Stomach (tissue), 4 donors: ENCODE measurements at regions not wholly inside any gene's neighbourhood (a gene's known extent, or its start where the extent isn't known, plus 50 kb on each side); places are given as distances from the start of the nearest gene placed in this dataset.

ENCODE experiments used
- POLR2A ChIP-seq, 4 donors: fragments of 450-650 bp; IDR thresholded peaks; one replicate each; pipeline ENCODE4 v1.6.1; 2016; ENCODE audit warnings: antibody characterized with exemption in 4 of 4, control low read depth in 2 of 4, mild to moderate bottlenecking in 1 of 4, moderate library complexity in 1 of 4
- POLR2AphosphoS5 ChIP-seq, 3 donors: sonication (generic); formaldehyde crosslinking; IDR thresholded peaks; one replicate each; pipeline ENCODE4 v1.6.1; 2016; ENCODE audit warnings: antibody characterized with exemption in 3 of 3
- TF ChIP-seq, protein P1 (sequence below), 7 experiments: fragments of 450-650 bp in 4 of 7; fragments of 200-600 bp in 3 of 7; sonication (generic) in 3 of 7; IDR thresholded peaks; one replicate each; pipeline ENCODE4 v1.5.1; 2016 to 2019; ENCODE audit warnings: antibody characterized with exemption in 7 of 7, control low read depth in 2 of 7, mild to moderate bottlenecking in 1 of 7

DNA sequence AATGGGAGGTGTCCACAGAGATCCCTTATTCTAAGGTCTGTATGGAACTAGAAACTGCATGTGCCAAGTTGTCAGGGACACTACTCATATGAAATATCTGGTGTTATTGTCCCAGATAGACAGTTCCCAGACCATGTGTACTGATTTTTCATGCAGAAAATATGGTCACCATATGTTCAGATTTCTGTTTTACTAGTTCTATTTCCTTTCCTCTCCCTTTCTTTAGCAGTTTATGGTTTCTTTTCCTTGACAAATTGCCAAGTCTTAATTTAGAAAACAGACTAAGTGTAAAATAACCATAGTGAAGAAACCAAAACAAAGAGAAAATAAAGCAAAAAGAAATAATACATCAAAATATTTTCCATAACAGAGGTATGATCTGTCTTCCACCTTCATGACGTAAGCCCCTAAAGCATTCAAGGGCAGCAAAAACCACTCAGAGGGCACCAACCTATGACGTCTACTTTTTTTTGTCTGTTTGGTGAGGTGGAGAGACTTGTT, 248.5 kb downstream of the KCTD12 start:
- TF ChIP-seq, protein P1, sequence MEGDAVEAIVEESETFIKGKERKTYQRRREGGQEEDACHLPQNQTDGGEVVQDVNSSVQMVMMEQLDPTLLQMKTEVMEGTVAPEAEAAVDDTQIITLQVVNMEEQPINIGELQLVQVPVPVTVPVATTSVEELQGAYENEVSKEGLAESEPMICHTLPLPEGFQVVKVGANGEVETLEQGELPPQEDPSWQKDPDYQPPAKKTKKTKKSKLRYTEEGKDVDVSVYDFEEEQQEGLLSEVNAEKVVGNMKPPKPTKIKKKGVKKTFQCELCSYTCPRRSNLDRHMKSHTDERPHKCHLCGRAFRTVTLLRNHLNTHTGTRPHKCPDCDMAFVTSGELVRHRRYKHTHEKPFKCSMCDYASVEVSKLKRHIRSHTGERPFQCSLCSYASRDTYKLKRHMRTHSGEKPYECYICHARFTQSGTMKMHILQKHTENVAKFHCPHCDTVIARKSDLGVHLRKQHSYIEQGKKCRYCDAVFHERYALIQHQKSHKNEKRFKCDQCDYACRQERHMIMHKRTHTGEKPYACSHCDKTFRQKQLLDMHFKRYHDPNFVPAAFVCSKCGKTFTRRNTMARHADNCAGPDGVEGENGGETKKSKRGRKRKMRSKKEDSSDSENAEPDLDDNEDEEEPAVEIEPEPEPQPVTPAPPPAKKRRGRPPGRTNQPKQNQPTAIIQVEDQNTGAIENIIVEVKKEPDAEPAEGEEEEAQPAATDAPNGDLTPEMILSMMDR (IDR thresholded peaks at IDR 0.05): no peak
- TF ChIP-seq POLR2A (IDR thresholded peaks at IDR 0.05) (no peak), POLR2AphosphoS5 (IDR thresholded peaks at IDR 0.05) (no peak)
